ENCODE measurements at regions not wholly inside any gene's neighbourhood (a gene's known extent, or its start where the extent isn't known, plus 50 kb on each side); places are given as distances from the start of the nearest gene placed in this dataset.

DNA sequence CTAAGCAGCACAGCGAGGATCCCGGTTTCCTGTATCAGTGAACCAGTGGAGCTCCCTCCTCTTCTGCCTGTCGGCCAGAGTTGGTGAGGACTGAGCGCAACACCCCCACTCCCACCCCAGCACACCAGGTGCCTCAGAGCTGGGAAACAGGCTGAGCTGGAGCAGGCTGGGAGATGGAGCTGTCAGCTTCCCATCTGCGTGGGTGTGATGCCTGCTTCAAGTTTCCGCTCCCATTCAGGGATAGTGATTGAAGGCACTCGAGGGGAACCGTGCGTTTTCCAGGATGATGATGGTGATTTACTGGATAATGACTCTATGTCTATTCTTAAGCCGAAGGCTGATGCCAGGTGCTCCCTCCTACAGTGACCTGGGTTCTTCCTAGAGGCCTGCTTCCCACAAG is 144.5 kb downstream of the TMEM132E start:
- no peak overlapping the region for H3K4me3 ChIP-seq
- no peak for DNase-seq (ENCODE audit: low spot score)
- TF ChIP-seq, protein P1, sequence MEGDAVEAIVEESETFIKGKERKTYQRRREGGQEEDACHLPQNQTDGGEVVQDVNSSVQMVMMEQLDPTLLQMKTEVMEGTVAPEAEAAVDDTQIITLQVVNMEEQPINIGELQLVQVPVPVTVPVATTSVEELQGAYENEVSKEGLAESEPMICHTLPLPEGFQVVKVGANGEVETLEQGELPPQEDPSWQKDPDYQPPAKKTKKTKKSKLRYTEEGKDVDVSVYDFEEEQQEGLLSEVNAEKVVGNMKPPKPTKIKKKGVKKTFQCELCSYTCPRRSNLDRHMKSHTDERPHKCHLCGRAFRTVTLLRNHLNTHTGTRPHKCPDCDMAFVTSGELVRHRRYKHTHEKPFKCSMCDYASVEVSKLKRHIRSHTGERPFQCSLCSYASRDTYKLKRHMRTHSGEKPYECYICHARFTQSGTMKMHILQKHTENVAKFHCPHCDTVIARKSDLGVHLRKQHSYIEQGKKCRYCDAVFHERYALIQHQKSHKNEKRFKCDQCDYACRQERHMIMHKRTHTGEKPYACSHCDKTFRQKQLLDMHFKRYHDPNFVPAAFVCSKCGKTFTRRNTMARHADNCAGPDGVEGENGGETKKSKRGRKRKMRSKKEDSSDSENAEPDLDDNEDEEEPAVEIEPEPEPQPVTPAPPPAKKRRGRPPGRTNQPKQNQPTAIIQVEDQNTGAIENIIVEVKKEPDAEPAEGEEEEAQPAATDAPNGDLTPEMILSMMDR (IDR thresholded peaks at IDR 0.05), result no peak
- H3K27ac ChIP-seq, result no peak overlapping the region

DNA sequence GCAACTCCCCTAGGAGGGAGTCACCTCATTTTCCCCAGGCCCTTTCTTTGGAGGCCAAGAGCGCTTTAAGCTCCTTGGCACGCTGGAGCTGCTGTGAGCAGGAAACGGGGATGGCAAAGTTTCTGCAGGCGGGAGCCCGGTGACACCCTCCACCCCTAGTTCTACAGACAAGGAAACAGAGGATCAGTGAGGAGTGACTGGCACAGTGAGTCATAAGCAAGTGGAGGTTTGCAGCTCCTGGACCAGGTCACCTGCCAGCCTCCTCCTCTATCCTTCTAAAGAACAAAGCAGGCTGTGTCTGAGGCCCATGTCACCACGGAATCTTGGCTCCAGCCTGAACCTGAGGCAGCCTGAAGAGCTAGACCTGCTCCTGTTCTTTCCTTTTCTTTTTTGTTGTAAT is 141.9 kb downstream of the TMEM132E start:
- TF ChIP-seq, protein P1 (IDR thresholded peaks at IDR 0.05), result no peak
- no peak for DNase-seq (ENCODE audit: low spot score)

DNA sequence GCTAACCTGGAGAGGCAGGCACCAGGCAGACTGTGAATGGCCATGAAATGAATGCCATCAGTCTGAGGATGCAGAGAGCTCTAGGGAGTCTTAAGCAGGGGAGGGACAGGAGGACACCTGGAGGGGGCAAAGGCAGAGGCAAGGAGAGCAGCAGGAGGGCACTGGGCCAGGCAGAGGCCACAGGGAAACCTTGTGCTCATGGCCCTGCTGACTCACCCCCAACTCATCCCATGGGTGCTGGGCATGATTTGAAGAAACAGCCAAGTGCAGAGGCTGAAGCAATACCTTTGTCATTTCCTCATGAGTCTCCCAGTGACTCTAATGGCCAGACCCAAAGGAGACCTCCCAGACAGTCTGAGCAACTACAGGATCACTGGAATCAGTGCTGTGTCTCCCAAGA is 141.4 kb downstream of the TMEM132E start:
- Histone ChIP-seq H3K27ac (no peak overlapping the region), H3K4me3 (no peak overlapping the region)
- TF ChIP-seq, protein P1 (IDR thresholded peaks at IDR 0.05), result no peak
- DNase-seq (ENCODE audit: low spot score), result no peak

More for the DNA sequence above, 141.9 kb downstream of the TMEM132E start:
- H3K4me3 ChIP-seq, result no peak overlapping the region
- no peak overlapping the region for H3K27ac ChIP-seq

DNA sequence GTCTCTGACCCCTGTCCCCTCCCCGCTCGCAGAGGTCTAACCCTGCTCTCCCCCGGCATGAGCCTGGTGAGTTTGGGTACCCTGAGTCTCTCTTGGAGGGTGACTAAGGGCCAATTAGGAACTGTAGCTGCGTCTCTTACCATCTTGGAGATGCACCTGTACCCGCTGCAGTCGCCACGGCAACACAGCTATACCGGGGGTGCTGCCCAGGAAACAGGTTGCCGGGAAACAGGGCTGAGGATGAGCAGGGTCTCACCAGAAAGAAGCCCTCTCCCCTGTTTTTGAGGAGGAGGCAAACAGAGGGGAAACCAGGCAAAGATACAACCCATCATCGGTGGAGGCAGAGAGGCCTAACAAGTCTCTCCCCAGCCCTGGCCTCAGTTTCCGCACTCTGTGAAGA is 140.2 kb downstream of the TMEM132E start:
- no peak overlapping the region for H3K27ac ChIP-seq
- H3K4me3 ChIP-seq, result no peak overlapping the region
- DNase-seq (ENCODE audit: low spot score), result no peak
- TF ChIP-seq, protein P1 (IDR thresholded peaks at IDR 0.05), result no peak

DNA sequence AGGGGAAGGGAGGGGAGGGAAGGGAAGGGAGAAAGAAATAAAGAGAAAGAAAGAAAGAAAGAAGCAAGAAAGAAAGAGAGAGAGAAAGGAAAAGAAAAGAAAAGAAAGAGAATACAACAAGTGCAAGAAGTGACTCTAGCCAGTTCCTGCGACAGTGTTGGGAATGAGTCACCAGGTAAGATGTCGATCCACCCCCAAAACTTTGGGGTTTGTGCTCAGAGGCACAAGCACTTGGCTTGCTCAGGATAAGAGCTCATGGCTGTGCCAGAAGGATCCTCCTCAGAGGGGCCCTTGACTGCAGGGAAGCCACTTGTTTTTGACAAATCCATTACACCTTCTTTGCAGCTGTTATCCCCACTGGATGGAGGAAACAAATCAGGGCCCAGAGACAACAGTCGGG is 137.7 kb downstream of the TMEM132E start:
- H3K27ac ChIP-seq, result no peak overlapping the region
- TF ChIP-seq, protein P1 (IDR thresholded peaks at IDR 0.05), result no peak
- DNase-seq (ENCODE audit: low spot score), result no peak

DNA sequence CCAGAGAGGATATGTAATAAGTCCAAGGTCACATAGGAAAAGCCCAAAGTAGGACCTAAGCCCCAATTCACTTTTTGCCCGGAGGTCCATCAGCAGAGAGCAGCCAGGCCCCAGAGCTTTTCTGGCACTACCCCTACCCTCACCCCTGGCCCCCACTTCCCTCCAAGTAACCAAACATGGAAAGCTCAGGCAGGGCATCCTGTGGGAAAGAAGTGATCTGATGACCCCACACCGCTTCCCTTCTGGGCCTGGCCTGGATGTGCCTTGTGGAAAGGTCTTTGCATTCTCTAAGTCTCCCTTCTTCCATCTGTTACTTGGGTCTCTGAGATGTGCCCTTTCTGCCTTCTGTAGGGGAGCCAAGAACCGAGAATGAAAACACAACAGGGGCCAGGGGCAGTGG is 136.9 kb downstream of the TMEM132E start:
- Histone ChIP-seq H3K27ac (no peak overlapping the region), H3K4me3 (no peak overlapping the region)
- DNase-seq (ENCODE audit: low spot score), result no peak
- TF ChIP-seq, protein P1 (IDR thresholded peaks at IDR 0.05), result no peak

More for the DNA sequence above, 137.7 kb downstream of the TMEM132E start:
- no peak overlapping the region for H3K4me3 ChIP-seq

DNA sequence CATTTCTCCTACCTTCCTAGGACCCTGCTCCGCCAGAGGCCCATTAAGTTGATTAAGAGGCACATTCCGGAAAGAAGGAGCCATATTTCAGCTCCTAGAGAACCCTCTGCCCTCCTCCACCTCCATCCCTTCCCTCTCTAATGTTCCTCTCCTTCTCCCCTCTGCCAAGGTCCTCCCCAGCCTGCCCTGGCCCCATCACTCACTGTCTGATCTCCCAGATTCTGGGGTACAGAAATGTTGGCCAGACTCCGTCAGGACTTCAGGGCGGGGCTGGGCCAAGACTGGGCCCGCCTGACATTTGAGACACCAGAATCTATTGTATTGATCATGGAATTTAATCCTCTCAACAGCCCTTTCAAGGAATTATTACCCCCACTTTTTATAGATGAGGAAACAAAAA is 136.1 kb downstream of the TMEM132E start:
- Histone ChIP-seq H3K27ac (no peak overlapping the region), H3K4me3 (no peak overlapping the region)
- DNase-seq (ENCODE audit: low spot score), result no peak
- TF ChIP-seq, protein P1 (IDR thresholded peaks at IDR 0.05), result no peak

Measured in coronary artery (tissue), 2 donors.